GM19193 (cell line): ENCODE measurements at regions not wholly inside any gene's neighbourhood (a gene's known extent, or its start where the extent isn't known, plus 50 kb on each side); places are given as distances from the start of the nearest gene placed in this dataset.

Source experiments
- POLR2A ChIP-seq: IDR thresholded peaks from 4 replicates; pipeline ENCODE4 v1.6.1; 2011; ENCODE audit not compliant: insufficient read depth, insufficient read length; ENCODE audit errors: extremely low read depth

DNA sequence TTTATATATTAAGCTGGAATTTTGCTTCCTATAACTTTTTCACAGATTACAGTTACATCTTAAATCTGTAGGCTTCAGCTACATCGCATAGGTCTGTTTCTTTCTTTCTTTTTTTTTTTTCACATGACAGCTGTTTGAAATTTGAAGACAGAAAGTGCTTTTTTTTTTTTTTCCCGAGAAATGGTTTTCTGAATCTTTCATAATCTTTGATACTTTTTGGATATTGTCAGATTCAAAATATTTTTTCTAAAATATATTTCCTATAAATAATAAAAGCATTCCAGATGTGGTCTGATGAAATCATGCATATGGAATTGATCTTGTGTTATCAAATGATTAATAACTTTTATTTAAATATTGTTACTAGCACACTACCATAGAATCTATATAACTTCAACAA is 212.2 kb downstream of the TAF11L14 start:
- no peak for TF ChIP-seq POLR2A

DNA sequence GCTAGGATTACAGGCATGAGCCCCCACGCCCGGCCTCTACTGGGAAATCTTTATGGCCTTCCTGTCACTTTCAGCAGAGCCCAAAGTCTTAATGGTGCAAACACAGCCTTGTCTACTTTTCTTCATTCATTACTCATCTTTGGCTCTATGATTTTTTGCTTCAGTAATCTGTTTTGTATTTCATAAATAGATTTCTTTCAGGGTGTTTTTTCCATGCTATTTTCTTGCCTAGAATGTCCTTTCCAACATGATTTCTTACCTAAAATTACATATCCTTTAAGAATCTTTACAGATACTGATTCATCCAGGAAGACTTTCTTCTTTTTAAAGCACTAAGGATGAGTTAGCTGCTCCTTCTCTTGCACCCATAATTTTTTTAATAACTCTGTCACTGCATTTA is 213.0 kb downstream of the TAF11L14 start:
- TF ChIP-seq POLR2A, result no peak

DNA sequence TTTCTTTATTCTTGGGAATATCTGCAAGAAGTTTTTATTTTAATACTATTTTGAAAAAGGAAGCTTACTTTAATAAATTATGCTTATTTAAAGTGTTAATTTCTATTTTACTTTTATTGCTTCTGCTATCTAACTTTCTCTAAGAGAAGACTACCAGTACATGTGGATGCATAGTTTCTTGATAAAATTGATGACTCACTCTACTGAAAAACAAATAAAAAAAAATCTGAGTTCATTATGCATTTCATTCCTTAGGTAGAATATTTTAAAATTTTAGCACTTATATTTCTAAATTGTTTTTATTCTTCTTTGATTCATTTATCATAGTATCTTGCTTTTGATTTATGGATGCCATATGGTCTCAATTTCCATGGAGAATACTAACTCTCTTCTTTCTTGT is 217.9 kb downstream of the TAF11L14 start:
- TF ChIP-seq POLR2A, result no peak

DNA sequence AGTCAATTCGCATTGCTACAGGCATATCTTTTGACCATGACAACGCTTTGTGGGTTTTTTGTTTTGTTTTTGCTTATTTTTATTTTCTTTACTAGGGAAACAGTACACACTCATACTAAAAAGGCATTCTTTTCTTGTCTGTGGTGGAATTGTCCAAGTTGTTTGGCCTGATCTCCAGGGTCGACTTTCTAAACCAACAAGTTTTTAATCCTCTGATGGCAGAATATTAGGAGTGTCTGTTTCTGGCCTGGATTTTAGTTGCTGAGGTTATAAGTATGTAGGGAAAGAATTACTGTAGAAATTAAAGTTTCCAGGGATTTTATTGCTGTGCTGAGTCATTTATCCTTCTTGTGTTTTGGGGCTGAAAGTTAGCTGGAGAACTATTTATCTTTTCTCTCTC is 218.5 kb downstream of the TAF11L14 start:
- no peak for TF ChIP-seq POLR2A

DNA sequence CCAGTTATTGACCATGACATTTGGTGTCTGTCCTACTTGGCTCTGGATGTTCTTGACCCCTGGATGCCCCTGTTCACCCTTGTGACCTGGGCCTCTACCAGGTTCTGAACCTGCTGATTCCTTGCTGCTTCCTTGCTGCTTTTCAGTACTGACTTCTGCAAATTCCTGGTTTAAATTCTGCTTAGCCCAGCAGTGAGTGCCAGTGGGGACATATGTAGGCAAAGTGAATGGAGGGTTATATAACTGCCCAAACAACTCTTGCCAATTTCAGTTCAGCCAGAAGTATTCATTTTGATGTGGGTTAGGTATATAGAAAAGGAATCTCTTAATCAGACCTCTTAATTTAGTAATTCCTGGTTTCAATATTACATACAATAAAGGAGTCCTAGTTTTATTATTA is 220.6 kb downstream of the TAF11L14 start:
- no peak for TF ChIP-seq POLR2A

DNA sequence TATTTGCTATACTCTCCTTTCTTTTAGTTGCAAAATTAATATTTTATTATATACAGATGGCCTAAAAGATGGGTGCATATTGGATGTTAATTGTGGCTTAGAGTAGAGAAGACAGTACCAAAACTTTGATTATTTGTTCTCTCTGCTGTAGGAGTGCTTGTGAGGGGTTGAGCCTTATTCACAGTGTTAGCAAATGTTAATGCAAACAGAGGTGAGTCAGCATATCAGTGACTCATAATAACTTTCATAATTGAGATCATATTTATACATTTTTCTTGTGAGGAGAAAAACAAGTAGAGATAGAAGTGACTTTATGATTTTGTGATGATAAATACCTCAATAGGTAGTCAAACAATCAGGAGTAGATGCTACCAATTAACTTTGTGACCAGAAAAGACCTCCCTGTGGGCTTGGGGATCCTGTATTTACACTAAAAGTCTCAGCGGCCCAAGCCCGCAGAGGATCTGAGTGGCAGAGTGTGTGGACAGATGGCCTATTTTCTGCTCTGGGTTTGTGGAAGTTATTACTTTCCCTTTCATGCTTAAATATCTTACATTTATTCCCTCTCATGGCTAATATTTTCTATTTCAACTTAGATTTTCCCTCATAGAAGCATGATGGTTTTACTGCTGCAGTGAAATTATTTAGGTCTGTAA is 226.5 kb downstream of the TAF11L14 start:
- no peak for TF ChIP-seq POLR2A

DNA sequence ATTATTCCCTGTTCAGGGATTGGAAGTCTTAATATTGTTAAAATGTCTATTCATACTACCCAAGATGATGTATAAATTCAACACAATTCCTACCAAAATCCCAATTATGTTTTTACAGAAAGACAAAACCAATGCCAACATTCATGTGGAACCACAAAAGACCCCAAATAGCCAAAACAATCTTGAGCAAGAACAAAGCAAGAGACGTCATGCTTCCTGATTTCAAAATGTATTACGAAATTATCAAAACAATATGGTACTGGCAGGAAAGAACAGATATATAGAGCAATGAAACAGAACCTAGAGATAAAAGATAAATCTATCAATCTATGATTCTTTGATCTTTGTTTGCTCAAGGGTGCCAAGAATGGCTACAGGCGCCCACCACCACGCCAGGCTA is 237.9 kb downstream of the TAF11L14 start:
- TF ChIP-seq POLR2A, result no peak

DNA sequence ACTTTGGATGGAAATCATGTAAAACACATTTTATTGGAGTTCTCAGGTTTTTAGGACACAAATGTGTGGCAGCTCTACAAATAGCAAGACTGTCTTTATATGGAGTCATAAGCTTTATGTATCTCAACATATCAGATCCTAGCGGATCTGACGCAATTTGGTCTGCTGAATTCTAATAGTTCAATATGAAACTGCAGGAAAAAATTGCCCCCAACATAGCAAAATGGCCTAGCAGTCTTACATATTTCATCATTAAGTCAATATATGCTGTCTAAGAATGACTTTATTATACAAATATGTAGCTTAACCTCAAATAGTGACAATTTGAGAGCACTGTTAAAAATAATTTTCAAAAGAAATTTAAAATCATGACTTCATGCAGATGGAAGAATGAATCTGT is 244.3 kb downstream of the TAF11L14 start:
- no peak for TF ChIP-seq POLR2A

DNA sequence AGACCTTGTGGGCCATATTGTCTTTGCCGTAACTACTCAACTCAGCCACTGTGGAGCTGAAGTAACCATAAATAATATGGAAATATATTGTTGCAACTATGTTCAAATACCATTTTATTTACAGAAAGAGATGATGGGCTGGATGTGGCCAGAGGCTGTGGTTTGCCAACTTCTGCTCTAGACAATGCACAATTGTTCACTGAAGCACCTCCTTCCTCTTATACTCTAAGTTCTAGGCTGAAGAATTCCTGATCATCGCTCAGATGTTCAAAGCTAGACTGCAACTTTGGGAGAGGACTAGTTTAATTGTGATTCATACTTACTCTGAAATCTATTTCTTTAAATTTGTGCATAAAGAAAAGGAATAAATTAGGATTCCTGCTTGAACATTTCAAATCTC is 245.0 kb downstream of the TAF11L14 start:
- no peak for TF ChIP-seq POLR2A

DNA sequence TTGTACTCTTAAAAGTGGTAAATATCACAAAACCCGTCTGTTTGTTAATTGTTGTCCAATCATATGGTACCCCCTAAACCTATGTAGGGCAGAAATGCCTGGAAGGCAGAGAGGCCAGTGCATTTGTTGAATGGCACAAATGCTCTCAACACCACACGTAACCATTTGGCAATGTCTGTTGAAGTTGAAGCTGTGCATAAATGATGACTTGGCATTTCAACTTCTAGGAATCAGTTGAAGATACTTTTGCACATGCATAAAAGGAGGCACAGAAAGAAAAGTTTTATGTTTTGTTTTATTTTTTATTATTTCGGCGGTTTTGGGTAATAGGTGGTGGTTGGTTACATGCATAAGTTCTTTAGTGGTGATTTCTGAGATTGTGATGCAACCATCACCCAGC is 246.6 kb downstream of the TAF11L14 start:
- TF ChIP-seq POLR2A, result no peak

DNA sequence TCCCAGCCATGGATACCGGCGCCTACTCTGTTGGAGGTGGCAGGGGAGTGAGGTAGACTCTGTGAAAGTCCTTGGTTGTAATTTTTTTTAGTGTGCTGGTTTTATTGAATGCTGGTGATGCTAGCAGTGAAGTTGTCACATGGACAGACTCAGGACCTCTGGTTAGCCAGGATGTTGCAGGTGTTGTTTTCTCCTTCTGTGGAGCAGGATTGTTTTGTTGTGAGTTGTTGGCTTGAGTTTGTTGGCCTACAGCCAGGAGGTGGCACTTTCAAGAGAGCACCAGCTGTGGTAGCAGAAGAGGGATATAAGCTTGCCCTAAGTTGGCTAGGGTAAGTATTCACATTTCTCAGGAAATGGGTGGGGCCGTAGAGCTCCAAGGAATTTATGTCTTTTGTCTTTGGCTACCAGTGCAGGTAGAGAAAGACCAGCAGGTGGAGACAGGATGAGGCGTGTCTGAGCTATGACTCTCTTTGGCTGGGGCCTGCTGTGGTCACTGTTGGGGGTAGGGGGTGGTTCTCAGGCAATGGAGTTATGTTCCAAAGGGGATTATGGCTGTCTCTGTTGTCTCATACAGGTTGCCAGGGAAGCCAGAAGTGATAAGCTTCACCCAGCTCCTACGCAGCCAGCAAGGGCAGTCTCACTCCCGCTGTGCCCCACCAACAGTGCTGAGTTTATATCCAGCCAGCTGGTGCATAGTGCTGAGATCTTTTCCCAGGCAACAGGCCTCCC is 248.7 kb downstream of the TAF11L14 start:
- TF ChIP-seq POLR2A, result no peak

DNA sequence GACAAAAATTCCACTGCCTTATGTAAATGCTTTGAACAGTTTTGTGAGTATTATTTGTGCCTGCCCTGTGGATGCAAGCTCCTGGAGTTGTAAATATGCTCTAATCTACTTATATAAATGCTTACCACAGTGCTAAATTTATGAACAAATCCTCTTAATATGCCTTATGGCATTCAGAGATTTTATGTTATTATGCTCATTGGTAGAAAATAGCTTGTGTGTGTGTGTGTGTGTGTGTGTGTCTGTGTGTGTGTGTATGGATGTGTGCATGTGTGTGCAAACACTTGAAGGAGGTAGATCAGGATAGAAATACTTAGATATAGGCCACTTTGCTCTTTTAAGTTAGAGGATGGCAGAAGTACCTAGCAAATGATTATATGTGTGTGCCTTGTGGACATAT is 253.9 kb downstream of the TAF11L14 start:
- TF ChIP-seq POLR2A, result no peak

DNA sequence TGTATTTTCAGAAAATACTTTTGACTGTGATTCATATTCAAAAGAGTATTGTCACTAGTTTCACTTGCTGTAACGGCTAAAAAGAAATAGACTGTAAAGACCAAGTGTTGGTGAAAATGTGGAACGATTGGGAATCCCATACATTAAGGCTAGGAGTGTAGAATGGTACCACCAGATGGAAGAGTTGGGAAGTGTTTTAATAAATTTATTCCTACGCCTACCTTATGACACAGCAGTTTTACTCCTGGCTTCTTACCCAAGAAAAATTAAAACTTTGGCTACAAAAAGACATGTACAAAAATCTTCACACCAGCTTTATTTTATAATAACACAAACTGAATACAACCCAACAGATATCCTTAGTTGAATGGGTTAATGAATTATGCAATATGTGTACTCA is 256.2 kb downstream of the TAF11L14 start:
- TF ChIP-seq POLR2A, result no peak

DNA sequence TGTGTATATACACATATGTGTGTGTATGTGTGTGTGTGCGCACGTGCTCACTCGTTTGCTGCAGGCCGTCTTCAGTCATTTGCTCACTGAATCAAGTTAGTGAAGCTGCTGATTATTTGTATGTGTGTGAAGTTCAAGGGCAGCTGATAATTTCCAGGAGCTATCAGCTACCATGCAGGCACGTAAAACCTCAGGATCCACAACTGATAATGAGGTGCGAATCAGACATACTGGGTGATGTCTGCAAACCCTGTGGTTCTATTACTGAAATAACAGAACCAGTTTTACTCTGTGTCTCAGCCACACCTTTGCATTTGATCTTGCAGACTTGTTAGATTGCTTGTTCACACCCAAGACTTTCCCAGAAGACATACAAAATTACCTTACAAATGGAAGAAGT is 257.6 kb downstream of the TAF11L14 start:
- no peak for TF ChIP-seq POLR2A

DNA sequence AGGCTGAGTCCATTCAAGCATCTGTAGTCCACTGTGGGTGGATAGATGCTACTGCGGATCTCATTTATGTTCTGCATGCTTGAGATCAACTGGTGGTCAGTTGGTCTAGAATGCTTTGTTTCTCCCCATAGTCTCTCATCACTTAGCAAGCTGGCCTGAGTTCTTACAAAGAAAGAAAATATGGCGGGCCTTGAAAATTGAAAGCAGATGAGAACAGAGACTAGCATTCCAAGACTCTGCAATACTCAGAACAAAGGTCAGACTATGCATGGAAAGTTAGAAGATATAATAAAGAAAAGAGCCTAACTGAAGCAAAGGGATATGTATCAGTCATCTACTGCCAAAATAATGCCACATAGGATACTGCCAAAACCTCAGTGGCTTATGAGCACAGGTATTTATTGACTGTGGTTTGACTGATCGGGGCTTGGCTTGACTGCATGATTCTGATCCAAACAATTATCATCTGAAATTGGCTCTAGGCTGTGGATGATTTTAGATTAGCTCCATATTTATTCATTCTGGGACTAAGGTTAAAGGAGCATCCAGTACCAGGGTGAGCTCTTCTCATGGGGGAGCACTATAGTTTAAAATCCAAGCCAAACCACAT is 258.9 kb downstream of the TAF11L14 start:
- no peak for TF ChIP-seq POLR2A
